Tibial artery (tissue), 4 donors: ENCODE measurements at regions not wholly inside any gene's neighbourhood (a gene's known extent, or its start where the extent isn't known, plus 50 kb on each side); places are given as distances from the start of the nearest gene placed in this dataset.

Experiments
- DNase-seq, 2 donors: peaks; one replicate each; pipeline ENCODE4 v3.0.0-alpha.2; 2019
- H3K27ac ChIP-seq, 2 donors: fragments of 200-600 bp; sonication (generic) in 1 of 2; 1 replicate in 1 of 2; 2 replicates in 1 of 2; pipeline ENCODE4 v1.5.1; 2018 to 2019; ENCODE audit warnings: mild to moderate bottlenecking in 1 of 2
- H3K27me3 ChIP-seq, 2 donors: fragments of 200-600 bp; sonication (generic) in 1 of 2; one replicate each; pipeline versions ENCODE4 v1.5.1 to v1.6.0; 2016 to 2019
- H3K36me3 ChIP-seq, 3 donors: fragments of 200-600 bp; sonication (generic) in 2 of 3; one replicate each; pipeline ENCODE4 v1.5.1; 2016 to 2019; ENCODE audit warnings: mild to moderate bottlenecking in 2 of 3
- H3K4me1 ChIP-seq, 4 donors: fragments of 200-600 bp; sonication (generic) in 2 of 4; 1 replicate in 3 of 4; 2 replicates in 1 of 4; pipeline ENCODE4 v1.5.1; 2016 to 2019
- H3K4me3 ChIP-seq, 2 donors: fragments of 200-600 bp; sonication (generic) in 1 of 2; 1 replicate in 1 of 2; 2 replicates in 1 of 2; pipeline ENCODE4 v1.5.1; 2018 to 2019; ENCODE audit warnings: mild to moderate bottlenecking in 2 of 2
- H3K9me3 ChIP-seq, 3 donors: fragments of 200-600 bp; sonication (generic) in 1 of 3; one replicate each; pipeline ENCODE4 v1.5.1; 2016 to 2019
- intact Hi-C: fragments of 100-400 bp; cut with DNase I; formaldehyde crosslinking; loops from one replicate; pipeline ENCODE4 v1.15.0; 2023; ENCODE audit warnings: low total_unique reads
- TF ChIP-seq, protein P1 (sequence below), 2 experiments: fragments of 200-600 bp in 1 of 2; fragments of 450-650 bp in 1 of 2; IDR thresholded peaks; one replicate each; pipeline ENCODE4 v1.5.1; 2017 to 2019; ENCODE audit warnings: antibody characterized with exemption in 2 of 2, mild to moderate bottlenecking in 1 of 2, moderate library complexity in 1 of 2

DNA sequence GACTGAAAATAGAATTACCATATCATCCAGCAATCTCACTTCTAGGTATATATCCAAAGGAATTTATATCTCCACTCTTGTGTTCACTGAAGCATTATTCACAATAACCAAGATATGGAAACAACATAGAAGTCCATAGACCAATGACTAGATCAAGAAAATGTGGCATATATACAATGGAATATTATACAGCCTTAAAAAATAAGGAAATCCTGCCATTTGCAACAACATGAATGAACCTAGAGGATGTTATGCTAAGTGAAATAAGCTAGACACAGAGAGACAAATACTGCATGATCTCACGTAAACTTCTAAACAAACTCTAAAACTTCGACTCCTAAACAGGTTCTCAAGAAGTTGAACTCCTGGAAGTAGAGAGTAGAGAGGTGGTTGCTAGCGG is 254.5 kb downstream of the SKIDA1 start:
- intact Hi-C loops = no loop called here
- TF ChIP-seq, protein P1, sequence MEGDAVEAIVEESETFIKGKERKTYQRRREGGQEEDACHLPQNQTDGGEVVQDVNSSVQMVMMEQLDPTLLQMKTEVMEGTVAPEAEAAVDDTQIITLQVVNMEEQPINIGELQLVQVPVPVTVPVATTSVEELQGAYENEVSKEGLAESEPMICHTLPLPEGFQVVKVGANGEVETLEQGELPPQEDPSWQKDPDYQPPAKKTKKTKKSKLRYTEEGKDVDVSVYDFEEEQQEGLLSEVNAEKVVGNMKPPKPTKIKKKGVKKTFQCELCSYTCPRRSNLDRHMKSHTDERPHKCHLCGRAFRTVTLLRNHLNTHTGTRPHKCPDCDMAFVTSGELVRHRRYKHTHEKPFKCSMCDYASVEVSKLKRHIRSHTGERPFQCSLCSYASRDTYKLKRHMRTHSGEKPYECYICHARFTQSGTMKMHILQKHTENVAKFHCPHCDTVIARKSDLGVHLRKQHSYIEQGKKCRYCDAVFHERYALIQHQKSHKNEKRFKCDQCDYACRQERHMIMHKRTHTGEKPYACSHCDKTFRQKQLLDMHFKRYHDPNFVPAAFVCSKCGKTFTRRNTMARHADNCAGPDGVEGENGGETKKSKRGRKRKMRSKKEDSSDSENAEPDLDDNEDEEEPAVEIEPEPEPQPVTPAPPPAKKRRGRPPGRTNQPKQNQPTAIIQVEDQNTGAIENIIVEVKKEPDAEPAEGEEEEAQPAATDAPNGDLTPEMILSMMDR (IDR thresholded peaks at IDR 0.05) = no peak

DNA sequence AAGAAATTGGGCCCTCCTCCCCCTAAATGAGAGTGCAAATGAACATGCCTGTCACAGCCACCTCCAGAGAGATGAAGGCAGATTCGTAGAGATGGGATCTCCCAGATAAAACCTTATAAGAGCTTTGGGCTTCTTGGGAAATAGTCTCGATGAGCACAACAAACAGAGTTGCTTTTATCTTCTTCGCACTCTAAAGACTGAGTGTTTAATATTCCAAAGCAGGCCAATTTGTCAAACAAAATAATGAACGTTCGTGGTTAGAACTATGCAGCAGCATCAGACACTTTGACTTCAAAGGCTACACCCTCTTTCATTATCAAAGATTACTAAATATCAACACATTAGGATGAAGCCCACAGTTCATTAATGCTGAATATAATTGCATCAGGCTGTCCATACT is 256.2 kb downstream of the SKIDA1 start:
- H3K27me3 ChIP-seq = no peaks in the 10 kb centered on the region
- no peak overlapping the region for H3K4me3 ChIP-seq
- no peaks in the 10 kb centered on the region for H3K9me3 ChIP-seq
- TF ChIP-seq, protein P1 (IDR thresholded peaks at IDR 0.05) = no peak
- H3K36me3 ChIP-seq = no peaks in the 10 kb centered on the region
- no peak overlapping the region for H3K27ac ChIP-seq
- intact Hi-C loops = no loop called here
- no peaks in the 10 kb centered on the region for H3K4me1 ChIP-seq
- DNase-seq = no peak

More for the DNA sequence above, 254.5 kb downstream of the SKIDA1 start:
- no peaks in the 10 kb centered on the region for H3K9me3 ChIP-seq
- H3K36me3 ChIP-seq = no peaks in the 10 kb centered on the region
- DNase-seq = no peak
- no peaks in the 10 kb centered on the region for H3K4me1 ChIP-seq
- no peaks in the 10 kb centered on the region for H3K27me3 ChIP-seq
- no peak overlapping the region for H3K27ac ChIP-seq
- no peak overlapping the region for H3K4me3 ChIP-seq

DNA sequence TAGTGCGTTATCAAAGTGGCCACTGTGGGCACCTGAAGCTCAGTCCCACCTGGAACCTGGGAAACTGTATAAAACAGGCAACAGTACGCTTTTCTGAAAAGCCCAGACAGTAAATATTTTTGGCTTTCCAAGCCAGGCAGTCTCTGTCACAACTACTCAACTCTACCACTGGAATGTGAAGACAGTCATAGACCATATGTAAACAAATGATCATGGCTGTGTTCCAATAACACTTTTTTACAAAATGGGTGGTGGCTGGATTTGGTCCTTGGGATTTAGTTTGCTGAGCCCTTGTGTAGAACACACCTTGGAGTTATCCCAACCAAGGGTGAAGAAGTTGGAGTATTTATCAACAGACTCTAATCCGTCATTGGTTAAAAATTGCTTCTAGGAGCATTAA is 259.9 kb downstream of the SKIDA1 start:
- Histone ChIP-seq H3K27ac (no peak overlapping the region), H3K4me1 (peaks cover 0 to 4% (median 0%) of the 10 kb centered on the region in 4 donors), H3K4me3 (no peak overlapping the region), H3K9me3 (no peaks in the 10 kb centered on the region), H3K36me3 (no peaks in the 10 kb centered on the region), H3K27me3 (no peaks in the 10 kb centered on the region)
- TF ChIP-seq, protein P1 (IDR thresholded peaks at IDR 0.05) = no peak
- no peak for DNase-seq
- intact Hi-C loops = no loop called here

DNA sequence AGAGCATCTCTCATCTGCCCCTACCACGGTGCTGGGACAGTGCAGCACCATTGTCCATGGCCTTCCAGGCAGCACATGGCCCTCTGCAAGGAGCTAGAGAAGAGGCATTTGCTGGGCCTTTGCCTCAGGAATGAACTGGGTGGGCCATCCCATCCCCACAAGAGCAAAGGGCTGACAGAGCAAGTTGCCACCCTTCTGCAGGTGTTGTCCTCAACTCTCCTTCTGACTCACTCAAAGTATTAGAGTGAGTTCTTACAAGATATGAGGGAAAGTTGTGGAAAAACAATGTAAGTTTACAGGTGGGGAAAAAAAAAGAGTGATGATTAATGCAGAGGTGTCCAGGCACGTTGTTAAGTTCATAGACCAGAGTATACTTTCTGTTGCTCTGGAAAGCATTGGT is 261.2 kb downstream of the SKIDA1 start:
- intact Hi-C loops = no loop called here
- Histone ChIP-seq H3K27ac (no peak overlapping the region), H3K9me3 (no peaks in the 10 kb centered on the region), H3K36me3 (no peaks in the 10 kb centered on the region), H3K4me3 (no peak overlapping the region), H3K27me3 (no peaks in the 10 kb centered on the region), H3K4me1 (peaks cover 0 to 9% (median 0%) of the 10 kb centered on the region in 4 donors)
- TF ChIP-seq, protein P1 (IDR thresholded peaks at IDR 0.05) = no peak
- no peak for DNase-seq

- H3K4me1 ChIP-seq = peaks cover 0 to 9% (median 0%) of the 10 kb centered on the region in 4 donors
- no peaks in the 10 kb centered on the region for H3K9me3 ChIP-seq
- no peak overlapping the region for H3K4me3 ChIP-seq
- no peak overlapping the region for H3K27ac ChIP-seq
- TF ChIP-seq, protein P1 (IDR thresholded peaks at IDR 0.05) = no peak
- intact Hi-C loops = no loop called here
- no peaks in the 10 kb centered on the region for H3K27me3 ChIP-seq
- H3K36me3 ChIP-seq = no peaks in the 10 kb centered on the region
- no peak for DNase-seq
Measured at GRCh38 chr10:21263839-21264238, 261.6 kb downstream of the SKIDA1 start.

GRCh38 chr10:21263263-21263803 is 262.1 kb downstream of the SKIDA1 start:
- H3K36me3 ChIP-seq = no peaks in the 10 kb centered on the region
- H3K9me3 ChIP-seq = no peaks in the 10 kb centered on the region
- intact Hi-C loops = no loop called here
- TF ChIP-seq, protein P1 (IDR thresholded peaks at IDR 0.05) = no peak
- H3K4me1 ChIP-seq = peaks cover 0 to 9% (median 0%) of the 10 kb centered on the region in 4 donors
- no peak overlapping the region for H3K27ac ChIP-seq
- H3K4me3 ChIP-seq = no peak overlapping the region
- H3K27me3 ChIP-seq = no peaks in the 10 kb centered on the region
- no peak for DNase-seq
